Caco-2 (cell line): ENCODE measurements at regions not wholly inside any gene's neighbourhood (a gene's known extent, or its start where the extent isn't known, plus 50 kb on each side); places are given as distances from the start of the nearest gene placed in this dataset.
"Not testable (repeated sequence)": the region's sequence is repeated elsewhere in the genome, so short reads cannot be mapped to it uniquely, and the experiment has no call there.

Experiments used
- BruUV-seq: library from RNA; stranded (reverse); fragments of 400-500 nt; replicated peaks from 2 replicates; lab custom pipeline; 2021; lab: Mats Ljungman, UMichigan
- CTCF ChIA-PET: fragments of 300-600 bp; sonication (Branson Sonifier 250); formaldehyde crosslinking; loops from one replicate; lab custom pipeline; 2022; ENCODE audit warnings: antibody characterized with exemption; lab: Charles Lee
- POLR2A ChIA-PET: fragments of 300-600 bp; sonication (Branson Sonifier 250); formaldehyde crosslinking; loops from one replicate; lab custom pipeline; 2022; ENCODE audit warnings: antibody characterized with exemption; lab: Charles Lee
- DNase-seq, 2 experiments: peaks; one replicate each; pipeline versions ENCODE4 v3.0.0 to v3.0.0-alpha.2; 2020 to 2022
- H3K27me3 ChIP-seq: replicated peaks from 2 replicates; pipeline ENCODE4 v1.6.0; 2011; ENCODE audit warnings: low read length; ENCODE audit not compliant: control insufficient read depth, insufficient read depth
- H3K36me3 ChIP-seq: 2 replicates; pipeline ENCODE4 v1.5.1; 2011; ENCODE audit warnings: low read length; ENCODE audit not compliant: control insufficient read depth, insufficient read depth
- H3K4me1 ChIP-seq: fragments of 250-450 bp; sonication (Bioruptor Pico); 2 replicates; pipeline ENCODE4 v1.5.1; 2020; ENCODE audit warnings: mild to moderate bottlenecking
- H3K4me3 ChIP-seq: 2 replicates; pipeline ENCODE4 v1.5.1; 2011; ENCODE audit warnings: low read depth, mild to moderate bottlenecking, control low read depth, low read length
- H3K9me3 ChIP-seq: fragments of 250-450 bp; sonication (Bioruptor Pico); 2 replicates; pipeline ENCODE4 v1.5.1; 2020; ENCODE audit warnings: mild to moderate bottlenecking, moderate library complexity
- H3K27ac Mint-ChIP-seq: one replicate; pipeline ENCODE4 v1.8.0; 2022; ENCODE audit warnings: mixed read lengths; ENCODE audit not compliant: unreplicated experiment
- H3K27me3 Mint-ChIP-seq: one replicate; pipeline ENCODE4 v1.8.0; 2022; ENCODE audit warnings: mixed read lengths; ENCODE audit not compliant: insufficient read depth, unreplicated experiment
- H3K36me3 Mint-ChIP-seq: one replicate; pipeline ENCODE4 v1.8.0; 2022; ENCODE audit warnings: mild to moderate bottlenecking, mixed read lengths; ENCODE audit not compliant: insufficient read depth, unreplicated experiment
- H3K4me1 Mint-ChIP-seq: one replicate; pipeline ENCODE4 v1.8.0; 2022; ENCODE audit warnings: low read depth, mixed read lengths; ENCODE audit not compliant: unreplicated experiment
- H3K4me3 Mint-ChIP-seq: one replicate; pipeline ENCODE4 v1.8.0; 2022; ENCODE audit warnings: mild to moderate bottlenecking, moderate library complexity, mixed read lengths; ENCODE audit not compliant: unreplicated experiment
- H3K9me3 Mint-ChIP-seq: one replicate; pipeline ENCODE4 v1.8.0; 2022; ENCODE audit warnings: mixed read lengths; ENCODE audit not compliant: unreplicated experiment
- CTCF ChIP-seq, 2 experiments: fragments of 200-600 bp in 1 of 2; IDR thresholded peaks; 1 replicate in 1 of 2; 2 replicates in 1 of 2; pipeline versions ENCODE4 v1.5.1 to v1.8.0; 2011 to 2022; ENCODE audit warnings: antibody characterized with exemption in 1 of 2, control low read depth in 1 of 2, inconsistent platforms in 1 of 2, low read depth in 1 of 2, low read length in 1 of 2, mild to moderate bottlenecking in 1 of 2, moderate library complexity in 1 of 2; ENCODE audit not compliant: insufficient read depth in 1 of 2, severe bottlenecking in 1 of 2, unreplicated experiment in 1 of 2
- intact Hi-C: fragments of 100-400 bp; cut with micrococcal nuclease; formaldehyde crosslinking; loops from one replicate; pipeline ENCODE4 v1.10.0; 2022; ENCODE audit not compliant: unreplicated experiment

GRCh38 chr12:83893101-83893500 is 1019.5 kb downstream of the SLC6A15 start:
- no TSS peak for BruUV-seq
- Histone ChIP-seq H3K36me3 (no peaks in the 10 kb centered on the region), H3K9me3 (no peaks in the 10 kb centered on the region), H3K4me1 (no peaks in the 10 kb centered on the region), H3K4me3 (no peak overlapping the region), H3K27me3 (no peaks in the 10 kb centered on the region)
- H3K9me3 Mint-ChIP-seq, result peaks cover 9% of the 10 kb centered on the region
- no peak for DNase-seq
- H3K36me3 Mint-ChIP-seq, result no peaks in the 10 kb centered on the region
- H3K4me1 Mint-ChIP-seq, result no peaks in the 10 kb centered on the region
- POLR2A ChIA-PET, result no interaction called here
- CTCF ChIA-PET, result no interaction called here
- intact Hi-C loops, result no loop called here
- H3K4me3 Mint-ChIP-seq, result no peak overlapping the region
- no peak overlapping the region for H3K27ac Mint-ChIP-seq
- no peak for TF ChIP-seq CTCF (IDR thresholded peaks at IDR 0.05; ENCODE audit: insufficient read depth in 1 of 2, low read depth in 1 of 2, low read length in 1 of 2, severe bottlenecking in 1 of 2, unreplicated experiment in 1 of 2)
- no peaks in the 10 kb centered on the region for H3K27me3 Mint-ChIP-seq

- H3K4me3 ChIP-seq, result no peak overlapping the region
- DNase-seq, result no peak
- intact Hi-C loops, result no loop called here
- Mint-ChIP-seq H3K36me3 (no peaks in the 10 kb centered on the region), H3K27ac (no peak overlapping the region), H3K9me3 (peaks cover 9% of the 10 kb centered on the region), H3K4me3 (no peak overlapping the region), H3K4me1 (no peaks in the 10 kb centered on the region), H3K27me3 (no peaks in the 10 kb centered on the region)
- no peaks in the 10 kb centered on the region for H3K36me3 ChIP-seq
- BruUV-seq, result no TSS peak
- no peaks in the 10 kb centered on the region for H3K9me3 ChIP-seq
- H3K4me1 ChIP-seq, result no peaks in the 10 kb centered on the region
- ChIA-PET POLR2A (no interaction called here), CTCF (no interaction called here)
- no peaks in the 10 kb centered on the region for H3K27me3 ChIP-seq
- TF ChIP-seq CTCF (IDR thresholded peaks at IDR 0.05; ENCODE audit: insufficient read depth in 1 of 2, low read depth in 1 of 2, low read length in 1 of 2, severe bottlenecking in 1 of 2, unreplicated experiment in 1 of 2), result no peak
Observed at GRCh38 chr12:83889745-83890144, 1022.9 kb downstream of the SLC6A15 start.

- H3K27me3 Mint-ChIP-seq, result no peaks in the 10 kb centered on the region
- TF ChIP-seq CTCF (IDR thresholded peaks at IDR 0.05; ENCODE audit: insufficient read depth in 1 of 2, low read depth in 1 of 2, low read length in 1 of 2, severe bottlenecking in 1 of 2, unreplicated experiment in 1 of 2), result no peak
- Histone ChIP-seq H3K4me1 (no peaks in the 10 kb centered on the region), H3K27me3 (no peaks in the 10 kb centered on the region), H3K9me3 (no peaks in the 10 kb centered on the region), H3K36me3 (no peaks in the 10 kb centered on the region), H3K4me3 (no peak overlapping the region)
- H3K27ac Mint-ChIP-seq, result no peak overlapping the region
- BruUV-seq, result no TSS peak
- intact Hi-C loops, result no loop called here
- no peaks in the 10 kb centered on the region for H3K36me3 Mint-ChIP-seq
- peaks cover 9% of the 10 kb centered on the region for H3K9me3 Mint-ChIP-seq
- no peaks in the 10 kb centered on the region for H3K4me1 Mint-ChIP-seq
- ChIA-PET CTCF (no interaction called here), POLR2A (no interaction called here)
- H3K4me3 Mint-ChIP-seq, result no peak overlapping the region
- DNase-seq, result no peak
Observed at GRCh38 chr12:83886479-83886878, 1026.1 kb downstream of the SLC6A15 start.

GRCh38 chr12:83870921-83871599 is 1041.5 kb downstream of the SLC6A15 start:
- H3K4me3 Mint-ChIP-seq, intact Hi-C loops: not testable (repeated sequence)

More at GRCh38 chr12:83870921-83871599, 1041.5 kb downstream of the SLC6A15 start:
- H3K4me3 ChIP-seq, H3K27me3 Mint-ChIP-seq, BruUV-seq, POLR2A ChIA-PET, H3K4me1 ChIP-seq, H3K4me1 Mint-ChIP-seq, H3K36me3 Mint-ChIP-seq, H3K27me3 ChIP-seq, H3K9me3 ChIP-seq, CTCF ChIA-PET, DNase-seq, H3K9me3 Mint-ChIP-seq, H3K36me3 ChIP-seq, H3K27ac Mint-ChIP-seq: not testable (repeated sequence)
